ENCODE measurements at regions not wholly inside any gene's neighbourhood (a gene's known extent, or its start where the extent isn't known, plus 50 kb on each side); places are given as distances from the start of the nearest gene placed in this dataset.

DNA sequence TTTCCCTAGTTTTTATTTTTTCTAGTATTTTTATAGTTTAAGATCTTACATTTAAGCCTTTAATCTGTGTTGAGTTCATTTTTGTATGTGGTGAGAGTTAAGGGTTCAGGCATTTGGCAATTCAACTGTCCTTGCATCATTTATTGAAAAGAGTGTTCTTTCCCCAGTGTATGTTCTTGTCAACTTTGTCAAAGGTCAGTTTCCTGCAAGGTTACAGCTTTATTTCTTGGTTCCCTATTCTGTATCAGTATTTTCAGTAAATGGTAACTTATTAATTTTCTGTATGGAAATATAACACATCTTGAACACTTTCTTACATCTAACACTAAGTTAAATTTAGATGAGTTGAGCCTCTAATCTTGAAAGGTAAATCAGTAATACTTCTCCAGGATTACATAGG is 1770.1 kb downstream of the OTOL1 start:
- RAD21 ChIA-PET (ENCODE audit: low non-redundant PET in 1 of 2, low total read pairs in 2 of 2, uncharacterized antibody in 2 of 2, unreplicated experiment in 2 of 2): no interaction called here
- DNase-seq (ENCODE audit: low read depth, low spot score): no peak
- intact Hi-C loops (cut with micrococcal nuclease): no loop called here
- ATAC-seq: no peak
- H3K36me3 ChIP-seq (ENCODE audit: control insufficient read depth in 1 of 2, insufficient read depth in 2 of 2, low read length in 2 of 2): no peaks in the 10 kb centered on the region
- no peaks in the 10 kb centered on the region for H3K79me2 ChIP-seq (ENCODE audit: insufficient read depth, low read length)
- no peaks in the 10 kb centered on the region for H3K9me2 ChIP-seq (ENCODE audit: insufficient read depth)
- CTCF ChIA-PET: no interaction called here
- no peak overlapping the region for H3K9ac ChIP-seq (ENCODE audit: low read length)
- no TSS peak for BruUV-seq (replicated peaks)
- no peak for TF ChIP-seq YY1 (IDR thresholded peaks at IDR 0.05; ENCODE audit: extremely low read depth, insufficient replicate concordance, low read depth, low read length)
- no peak for TF ChIP-seq SP1 (IDR thresholded peaks at IDR 0.05; ENCODE audit: low read depth)
- no peak for TF ChIP-seq POLR2A (IDR thresholded peaks at IDR 0.05; ENCODE audit: borderline replicate concordance, extremely low read depth, insufficient read depth, insufficient read length)
- no peak overlapping the region for H3K4me3 ChIP-seq (replicated peaks in 1 of 2; ENCODE audit: low read depth in 1 of 2, low read length in 2 of 2)
- no peaks in the 10 kb centered on the region for H4K20me1 ChIP-seq (ENCODE audit: insufficient read depth)
- POLR2A ChIA-PET: no interaction called here
- H3K27ac ChIP-seq (ENCODE audit: low read depth, low read length): no peak overlapping the region
- H3K9me3 ChIP-seq (ENCODE audit: control insufficient read depth in 1 of 2, insufficient read depth in 1 of 2, low read depth in 1 of 2, low read length in 2 of 2): no peaks in the 10 kb centered on the region
- H2AFZ ChIP-seq (ENCODE audit: low read depth, low read length, poor library complexity, severe bottlenecking): no peak overlapping the region
- no peaks in the 10 kb centered on the region for H3K27me3 ChIP-seq (ENCODE audit: insufficient read depth, low read length)
- H3K4me1 ChIP-seq (ENCODE audit: control insufficient read depth in 1 of 2, insufficient read depth in 2 of 2, low read length in 2 of 2): no peaks in the 10 kb centered on the region
- no peak overlapping the region for H3K4me2 ChIP-seq (ENCODE audit: low read length)

DNA sequence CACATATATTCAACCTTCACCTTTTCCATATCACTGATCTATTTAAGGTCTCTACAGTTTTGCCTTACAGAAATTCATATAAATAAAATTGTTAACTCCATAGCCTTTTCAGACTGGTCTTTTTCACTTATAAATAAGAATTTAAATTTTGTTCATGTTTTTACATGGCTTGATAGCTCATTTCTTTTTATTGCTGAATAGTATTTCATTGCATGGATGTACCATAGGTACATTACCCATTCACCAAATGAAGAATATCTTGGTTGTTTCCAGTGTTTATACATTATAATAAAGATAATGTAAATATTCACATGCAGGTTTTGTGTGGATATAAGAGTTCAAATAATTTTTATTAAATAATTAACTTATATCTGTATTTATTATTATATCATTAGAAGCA is 1765.0 kb downstream of the OTOL1 start:
- no peak overlapping the region for H3K4me2 ChIP-seq (ENCODE audit: low read length)
- ChIA-PET RAD21 (ENCODE audit: low non-redundant PET in 1 of 2, low total read pairs in 2 of 2, uncharacterized antibody in 2 of 2, unreplicated experiment in 2 of 2) (no interaction called here), CTCF (no interaction called here), POLR2A (no interaction called here)
- H3K79me2 ChIP-seq (ENCODE audit: insufficient read depth, low read length): no peaks in the 10 kb centered on the region
- BruUV-seq (replicated peaks): no TSS peak
- no peaks in the 10 kb centered on the region for H3K9me2 ChIP-seq (ENCODE audit: insufficient read depth)
- H3K4me3 ChIP-seq (replicated peaks in 1 of 2; ENCODE audit: low read depth in 1 of 2, low read length in 2 of 2): no peak overlapping the region
- H3K27me3 ChIP-seq (ENCODE audit: insufficient read depth, low read length): no peaks in the 10 kb centered on the region
- H3K4me1 ChIP-seq (ENCODE audit: control insufficient read depth in 1 of 2, insufficient read depth in 2 of 2, low read length in 2 of 2): no peaks in the 10 kb centered on the region
- TF ChIP-seq SP1 (IDR thresholded peaks at IDR 0.05; ENCODE audit: low read depth): no peak
- no peak for TF ChIP-seq YY1 (IDR thresholded peaks at IDR 0.05; ENCODE audit: extremely low read depth, insufficient replicate concordance, low read depth, low read length)
- intact Hi-C loops (cut with micrococcal nuclease): no loop called here
- H2AFZ ChIP-seq (ENCODE audit: low read depth, low read length, poor library complexity, severe bottlenecking): no peak overlapping the region
- ATAC-seq (no peak), DNase-seq (ENCODE audit: low read depth, low spot score) (no peak)
- no peaks in the 10 kb centered on the region for H3K36me3 ChIP-seq (ENCODE audit: control insufficient read depth in 1 of 2, insufficient read depth in 2 of 2, low read length in 2 of 2)
- H3K9me3 ChIP-seq (ENCODE audit: control insufficient read depth in 1 of 2, insufficient read depth in 1 of 2, low read depth in 1 of 2, low read length in 2 of 2): no peaks in the 10 kb centered on the region
- no peaks in the 10 kb centered on the region for H4K20me1 ChIP-seq (ENCODE audit: insufficient read depth)
- H3K27ac ChIP-seq (ENCODE audit: low read depth, low read length): no peak overlapping the region
- H3K9ac ChIP-seq (ENCODE audit: low read length): no peak overlapping the region

DNA sequence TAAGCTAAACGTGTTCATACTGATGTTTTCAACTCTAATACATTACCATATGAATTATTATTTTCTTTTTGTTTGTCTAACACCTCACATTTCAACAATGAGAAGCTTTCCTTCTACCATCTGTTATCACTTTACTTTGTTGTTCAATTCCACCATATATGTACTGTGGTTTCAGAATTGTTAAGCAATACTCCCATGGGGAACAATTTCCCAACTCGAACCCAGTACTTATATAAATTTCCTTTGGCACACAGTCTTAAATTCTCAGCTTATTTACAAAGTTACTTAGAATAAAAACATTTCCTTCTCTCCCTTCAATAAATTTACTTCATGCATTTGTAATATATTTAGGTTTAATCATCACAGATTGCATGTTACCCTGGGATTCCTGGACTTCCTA is 1764.4 kb downstream of the OTOL1 start:
- no TSS peak for BruUV-seq (replicated peaks)
- Histone ChIP-seq H3K9me3 (ENCODE audit: control insufficient read depth in 1 of 2, insufficient read depth in 1 of 2, low read depth in 1 of 2, low read length in 2 of 2) (no peaks in the 10 kb centered on the region), H3K4me1 (ENCODE audit: control insufficient read depth in 1 of 2, insufficient read depth in 2 of 2, low read length in 2 of 2) (no peaks in the 10 kb centered on the region), H3K27me3 (ENCODE audit: insufficient read depth, low read length) (no peaks in the 10 kb centered on the region), H2AFZ (ENCODE audit: low read depth, low read length, poor library complexity, severe bottlenecking) (no peak overlapping the region), H3K4me2 (ENCODE audit: low read length) (no peak overlapping the region), H3K4me3 (replicated peaks in 1 of 2; ENCODE audit: low read depth in 1 of 2, low read length in 2 of 2) (no peak overlapping the region), H4K20me1 (ENCODE audit: insufficient read depth) (no peaks in the 10 kb centered on the region), H3K9ac (ENCODE audit: low read length) (no peak overlapping the region), H3K36me3 (ENCODE audit: control insufficient read depth in 1 of 2, insufficient read depth in 2 of 2, low read length in 2 of 2) (no peaks in the 10 kb centered on the region), H3K79me2 (ENCODE audit: insufficient read depth, low read length) (no peaks in the 10 kb centered on the region), H3K27ac (ENCODE audit: low read depth, low read length) (no peak overlapping the region), H3K9me2 (ENCODE audit: insufficient read depth) (no peaks in the 10 kb centered on the region)
- POLR2A ChIA-PET: no interaction called here
- intact Hi-C loops (cut with micrococcal nuclease): no loop called here
- CTCF ChIA-PET: no interaction called here
- no peak for DNase-seq (ENCODE audit: low read depth, low spot score)
- no peak for ATAC-seq
- no peak for TF ChIP-seq EZH2 (IDR thresholded peaks at IDR 0.05)
- TF ChIP-seq RAD21 (IDR thresholded peaks at IDR 0.05; ENCODE audit: low read depth): no peak
- no peak for TF ChIP-seq ZFX (IDR thresholded peaks at IDR 0.05)
- TF ChIP-seq, protein P1, sequence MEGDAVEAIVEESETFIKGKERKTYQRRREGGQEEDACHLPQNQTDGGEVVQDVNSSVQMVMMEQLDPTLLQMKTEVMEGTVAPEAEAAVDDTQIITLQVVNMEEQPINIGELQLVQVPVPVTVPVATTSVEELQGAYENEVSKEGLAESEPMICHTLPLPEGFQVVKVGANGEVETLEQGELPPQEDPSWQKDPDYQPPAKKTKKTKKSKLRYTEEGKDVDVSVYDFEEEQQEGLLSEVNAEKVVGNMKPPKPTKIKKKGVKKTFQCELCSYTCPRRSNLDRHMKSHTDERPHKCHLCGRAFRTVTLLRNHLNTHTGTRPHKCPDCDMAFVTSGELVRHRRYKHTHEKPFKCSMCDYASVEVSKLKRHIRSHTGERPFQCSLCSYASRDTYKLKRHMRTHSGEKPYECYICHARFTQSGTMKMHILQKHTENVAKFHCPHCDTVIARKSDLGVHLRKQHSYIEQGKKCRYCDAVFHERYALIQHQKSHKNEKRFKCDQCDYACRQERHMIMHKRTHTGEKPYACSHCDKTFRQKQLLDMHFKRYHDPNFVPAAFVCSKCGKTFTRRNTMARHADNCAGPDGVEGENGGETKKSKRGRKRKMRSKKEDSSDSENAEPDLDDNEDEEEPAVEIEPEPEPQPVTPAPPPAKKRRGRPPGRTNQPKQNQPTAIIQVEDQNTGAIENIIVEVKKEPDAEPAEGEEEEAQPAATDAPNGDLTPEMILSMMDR (IDR thresholded peaks at IDR 0.05 in 2 of 3, conservative IDR thresholded peaks at IDR 0.05 in 1 of 3; ENCODE audit: borderline replicate concordance in 1 of 3, insufficient read depth in 1 of 3, low read depth in 2 of 3, low read length in 2 of 3): no peak
- no peak for TF ChIP-seq EZH2phosphoT487 (IDR thresholded peaks at IDR 0.05; ENCODE audit: borderline replicate concordance)
- TF ChIP-seq ZNF274 (IDR thresholded peaks at IDR 0.05; ENCODE audit: low read depth, low read length): no peak
- no peak for TF ChIP-seq POLR2AphosphoS5 (IDR thresholded peaks at IDR 0.05; ENCODE audit: low read depth, low read length)
- no peak for TF ChIP-seq SRF (IDR thresholded peaks at IDR 0.05; ENCODE audit: low read depth)
- TF ChIP-seq SP1 (IDR thresholded peaks at IDR 0.05; ENCODE audit: low read depth): no peak
- no peak for TF ChIP-seq YY1 (IDR thresholded peaks at IDR 0.05; ENCODE audit: extremely low read depth, insufficient replicate concordance, low read depth, low read length)
- RAD21 ChIA-PET (ENCODE audit: low non-redundant PET in 1 of 2, low total read pairs in 2 of 2, uncharacterized antibody in 2 of 2, unreplicated experiment in 2 of 2): no interaction called here

Data from HCT116 (cell line).